ENCODE measurements at regions not wholly inside any gene's neighbourhood (a gene's known extent, or its start where the extent isn't known, plus 50 kb on each side); places are given as distances from the start of the nearest gene placed in this dataset.

DNA sequence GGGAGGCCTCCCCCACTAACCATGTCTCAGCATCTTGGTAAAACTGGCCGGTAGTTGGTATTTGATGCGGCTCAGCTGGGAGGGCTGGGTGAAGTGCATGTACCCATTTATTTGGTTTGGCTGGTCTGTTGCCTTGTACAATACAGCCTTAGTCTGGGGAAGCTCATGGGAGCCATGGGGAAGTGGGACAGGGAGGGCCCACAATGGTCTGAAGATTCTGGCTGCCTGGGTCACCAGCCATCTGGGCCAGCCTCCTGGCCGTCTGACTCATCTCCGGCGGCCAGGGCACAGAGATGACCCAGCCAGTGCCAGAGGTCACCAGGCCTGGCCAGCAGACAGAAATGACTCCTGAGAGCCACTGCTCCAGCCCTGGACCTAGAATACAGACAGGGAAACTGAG, 51.6 kb upstream of the SMAD6 start:
- TF ChIP-seq POLR2AphosphoS5 (IDR thresholded peaks at IDR 0.05; ENCODE audit: low read depth, low read length) = no peak
- TF ChIP-seq FOXP2 (optimal IDR thresholded peaks at IDR 0.05; ENCODE audit: borderline replicate concordance, extremely low read depth, extremely low read length, insufficient read depth) = peak; percentile 14

DNA sequence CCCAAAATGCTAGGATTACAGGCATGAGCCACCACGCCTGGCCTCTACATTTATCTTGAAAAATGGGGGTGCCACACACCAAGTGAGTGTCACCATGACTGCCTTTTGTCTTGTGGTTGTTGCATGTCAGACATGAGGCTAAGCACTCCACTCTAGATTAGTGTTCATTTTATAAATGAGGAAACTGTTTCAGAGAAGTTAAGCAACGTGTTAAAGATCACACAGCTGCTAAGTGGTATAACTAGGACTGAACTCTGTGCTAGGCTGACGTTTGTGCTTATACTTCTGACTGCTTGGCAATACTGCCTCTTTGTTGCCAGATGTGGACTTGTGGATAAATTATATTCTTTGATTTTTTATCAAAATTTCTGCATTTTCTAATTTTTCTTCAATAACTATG, 50.8 kb upstream of the SMAD6 start:
- no peak for TF ChIP-seq POLR2AphosphoS5 (IDR thresholded peaks at IDR 0.05; ENCODE audit: low read depth, low read length)
- no peak for TF ChIP-seq FOXP2 (optimal IDR thresholded peaks at IDR 0.05; ENCODE audit: borderline replicate concordance, extremely low read depth, extremely low read length, insufficient read depth)
- TF ChIP-seq, protein P1, sequence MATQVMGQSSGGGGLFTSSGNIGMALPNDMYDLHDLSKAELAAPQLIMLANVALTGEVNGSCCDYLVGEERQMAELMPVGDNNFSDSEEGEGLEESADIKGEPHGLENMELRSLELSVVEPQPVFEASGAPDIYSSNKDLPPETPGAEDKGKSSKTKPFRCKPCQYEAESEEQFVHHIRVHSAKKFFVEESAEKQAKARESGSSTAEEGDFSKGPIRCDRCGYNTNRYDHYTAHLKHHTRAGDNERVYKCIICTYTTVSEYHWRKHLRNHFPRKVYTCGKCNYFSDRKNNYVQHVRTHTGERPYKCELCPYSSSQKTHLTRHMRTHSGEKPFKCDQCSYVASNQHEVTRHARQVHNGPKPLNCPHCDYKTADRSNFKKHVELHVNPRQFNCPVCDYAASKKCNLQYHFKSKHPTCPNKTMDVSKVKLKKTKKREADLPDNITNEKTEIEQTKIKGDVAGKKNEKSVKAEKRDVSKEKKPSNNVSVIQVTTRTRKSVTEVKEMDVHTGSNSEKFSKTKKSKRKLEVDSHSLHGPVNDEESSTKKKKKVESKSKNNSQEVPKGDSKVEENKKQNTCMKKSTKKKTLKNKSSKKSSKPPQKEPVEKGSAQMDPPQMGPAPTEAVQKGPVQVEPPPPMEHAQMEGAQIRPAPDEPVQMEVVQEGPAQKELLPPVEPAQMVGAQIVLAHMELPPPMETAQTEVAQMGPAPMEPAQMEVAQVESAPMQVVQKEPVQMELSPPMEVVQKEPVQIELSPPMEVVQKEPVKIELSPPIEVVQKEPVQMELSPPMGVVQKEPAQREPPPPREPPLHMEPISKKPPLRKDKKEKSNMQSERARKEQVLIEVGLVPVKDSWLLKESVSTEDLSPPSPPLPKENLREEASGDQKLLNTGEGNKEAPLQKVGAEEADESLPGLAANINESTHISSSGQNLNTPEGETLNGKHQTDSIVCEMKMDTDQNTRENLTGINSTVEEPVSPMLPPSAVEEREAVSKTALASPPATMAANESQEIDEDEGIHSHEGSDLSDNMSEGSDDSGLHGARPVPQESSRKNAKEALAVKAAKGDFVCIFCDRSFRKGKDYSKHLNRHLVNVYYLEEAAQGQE (IDR thresholded peaks at IDR 0.05; ENCODE audit: insufficient read depth in 1 of 2, low read depth in 2 of 2, low read length in 2 of 2) = no peak
- TF ChIP-seq TAF1 (IDR thresholded peaks at IDR 0.05; ENCODE audit: borderline replicate concordance, insufficient read depth, low read length) = no peak
- no peak for TF ChIP-seq SIN3A (IDR thresholded peaks at IDR 0.05; ENCODE audit: borderline replicate concordance, insufficient read depth, low read length)

DNA sequence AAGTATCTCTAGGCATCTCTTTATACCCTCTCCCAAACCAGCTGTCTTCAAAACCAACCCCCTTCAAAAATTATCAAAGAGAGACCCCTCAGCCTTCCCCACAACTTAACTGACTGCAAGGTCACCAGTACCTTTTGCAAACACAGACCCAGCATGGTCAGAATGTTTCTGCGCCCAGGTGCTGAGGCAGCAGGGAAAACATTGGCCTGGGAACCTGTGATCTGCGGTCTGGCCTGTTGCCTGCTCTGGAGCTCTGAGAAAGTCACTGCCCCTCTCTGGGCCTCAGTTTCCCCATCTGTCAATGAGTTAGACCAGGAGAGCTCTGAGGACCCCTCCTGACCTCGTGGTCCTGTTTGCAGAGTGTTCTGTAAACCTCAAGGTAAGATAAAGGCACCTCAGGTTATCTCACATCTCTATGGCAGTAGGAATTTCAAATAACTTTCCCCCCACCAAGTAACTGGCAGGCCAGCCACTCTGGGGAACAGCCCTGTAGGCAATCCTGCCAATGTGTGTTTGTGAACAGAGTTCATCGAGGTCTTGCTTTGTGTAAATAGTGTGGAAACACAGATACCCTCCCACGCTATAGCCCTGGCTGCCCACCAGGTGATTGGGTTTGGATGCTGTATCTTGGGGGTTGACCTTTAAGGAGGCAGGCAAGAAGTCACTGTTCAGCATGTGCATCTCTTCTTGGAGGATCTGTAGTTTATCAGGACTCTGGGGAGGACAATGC, 50.0 kb upstream of the SMAD6 start:
- TF ChIP-seq POLR2AphosphoS5 (IDR thresholded peaks at IDR 0.05; ENCODE audit: low read depth, low read length) (no peak), TAF1 (IDR thresholded peaks at IDR 0.05; ENCODE audit: borderline replicate concordance, insufficient read depth, low read length) (no peak), FOXP2 (optimal IDR thresholded peaks at IDR 0.05; ENCODE audit: borderline replicate concordance, extremely low read depth, extremely low read length, insufficient read depth) (no peak), SIN3A (IDR thresholded peaks at IDR 0.05; ENCODE audit: borderline replicate concordance, insufficient read depth, low read length) (no peak)
- TF ChIP-seq, protein P1 (IDR thresholded peaks at IDR 0.05; ENCODE audit: insufficient read depth in 1 of 2, low read depth in 2 of 2, low read length in 2 of 2) = no peak
